Stimulated activated CD4-positive, alpha-beta T cell treated with anti-CD3 and anti-CD28 coated beads, Interleukin-12 subunit alpha, Interleukin-12 subunit beta, amount 100 ng/mL, for 4 hours (primary cell): ENCODE measurements at regions not wholly inside any gene's neighbourhood (a gene's known extent, or its start where the extent isn't known, plus 50 kb on each side); places are given as distances from the start of the nearest gene placed in this dataset.
"Not testable (repeated sequence)": the region's sequence is repeated elsewhere in the genome, so short reads cannot be mapped to it uniquely, and the experiment has no call there.

Experiments used
- DNase-seq: peaks from one replicate; pipeline ENCODE4 v3.0.0-alpha.2; 2020

DNA sequence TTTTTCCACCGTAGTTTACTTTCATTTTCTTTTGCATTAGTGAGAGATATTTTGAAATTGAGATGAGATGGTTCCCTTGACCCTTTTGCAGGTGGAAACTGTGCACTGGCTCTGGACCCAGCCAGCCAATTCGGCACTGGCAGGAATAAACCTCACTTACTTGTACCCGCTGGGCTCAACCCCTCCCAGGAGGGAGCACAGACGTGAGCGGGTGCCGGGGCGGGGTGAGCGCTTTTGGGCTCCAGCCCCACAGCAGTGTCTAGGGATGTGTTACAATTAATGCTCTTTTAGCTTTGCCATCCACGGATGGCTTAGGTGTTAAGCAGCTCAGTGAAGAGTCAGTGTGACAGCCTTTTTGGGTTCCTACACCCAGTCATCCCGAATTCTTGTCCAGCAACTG is 766.1 kb upstream of the CHD1 start:
- DNase-seq = no peak

- DNase-seq = no peak
Measured at GRCh38 chr5:99686538-99686937, 757.7 kb upstream of the CHD1 start.

DNA sequence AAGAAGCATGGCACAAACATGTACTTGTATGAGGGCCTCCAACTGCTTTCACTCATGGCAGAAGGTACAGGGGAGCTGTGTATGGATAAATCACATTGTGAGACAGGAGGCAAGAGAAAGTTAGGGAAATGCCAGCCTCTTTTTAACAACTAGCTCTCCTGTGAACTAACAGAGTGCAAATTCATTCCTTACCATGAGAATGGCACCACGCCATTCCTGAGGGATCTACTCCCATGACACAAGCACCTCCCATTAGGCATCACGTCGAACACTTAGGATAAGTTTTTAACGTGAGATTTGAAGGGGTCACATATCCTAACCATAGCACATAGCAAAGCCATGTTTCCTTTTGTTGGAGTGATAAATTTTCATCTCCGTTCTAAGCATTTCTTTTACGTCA is 747.2 kb upstream of the CHD1 start:
- DNase-seq = no peak

DNA sequence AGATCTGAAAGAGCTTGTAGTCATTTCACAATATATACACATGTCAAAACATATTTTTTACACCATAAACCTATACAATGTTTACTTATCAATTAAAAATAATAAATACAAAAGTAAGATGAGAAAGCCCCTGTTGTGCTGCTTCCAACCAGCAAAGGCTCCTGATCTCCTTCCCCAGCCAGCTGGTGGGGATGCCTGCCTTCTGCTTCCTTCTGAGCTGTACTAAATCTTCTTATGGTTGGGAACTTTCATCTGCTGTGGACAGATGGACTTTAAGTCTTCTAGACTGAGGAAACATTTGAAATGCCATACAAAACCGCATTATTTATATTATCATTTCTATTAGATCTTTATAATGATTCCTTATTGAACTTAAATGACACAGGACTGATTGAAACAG is 745.3 kb upstream of the CHD1 start:
- DNase-seq = no peak

DNA sequence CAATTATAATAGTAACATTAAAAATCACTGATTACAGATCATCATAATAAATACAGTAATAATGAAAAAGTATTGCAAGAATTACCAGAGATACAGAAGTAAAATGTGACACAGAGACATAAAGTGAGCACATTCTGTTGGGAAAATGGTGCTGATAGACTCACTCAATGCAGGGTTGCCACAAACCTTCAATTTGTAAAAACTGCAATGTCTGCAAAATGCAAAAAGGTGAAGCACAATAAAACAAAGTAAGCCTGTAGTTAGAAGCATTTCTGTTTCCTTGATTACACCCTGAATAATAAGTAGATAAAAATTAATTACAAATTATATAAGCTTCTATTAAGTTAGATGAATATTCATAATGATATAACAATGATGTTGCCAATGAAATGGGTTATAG is 736.2 kb upstream of the CHD1 start:
- DNase-seq = no peak

DNA sequence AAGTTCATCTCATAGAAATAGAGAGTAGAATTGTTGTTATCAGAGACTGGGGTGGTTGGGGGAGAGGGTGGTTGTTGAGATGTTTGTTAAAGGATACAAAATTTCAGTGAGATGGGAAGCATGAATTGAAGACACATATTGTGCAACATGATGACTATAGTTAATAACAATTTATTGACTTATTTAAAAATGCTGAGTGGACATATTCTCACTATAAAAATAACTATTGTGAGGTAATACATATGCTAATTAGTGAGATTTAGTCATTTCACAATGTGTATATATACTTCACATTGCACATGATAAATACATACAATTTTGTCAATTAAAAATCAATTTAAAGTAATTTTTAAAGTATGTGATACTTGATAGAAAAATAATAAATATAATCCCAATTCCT is 722.5 kb upstream of the CHD1 start:
- no peak for DNase-seq

GRCh38 chr5:99646011-99646647 is 717.3 kb upstream of the CHD1 start:
- no peak for DNase-seq

DNA sequence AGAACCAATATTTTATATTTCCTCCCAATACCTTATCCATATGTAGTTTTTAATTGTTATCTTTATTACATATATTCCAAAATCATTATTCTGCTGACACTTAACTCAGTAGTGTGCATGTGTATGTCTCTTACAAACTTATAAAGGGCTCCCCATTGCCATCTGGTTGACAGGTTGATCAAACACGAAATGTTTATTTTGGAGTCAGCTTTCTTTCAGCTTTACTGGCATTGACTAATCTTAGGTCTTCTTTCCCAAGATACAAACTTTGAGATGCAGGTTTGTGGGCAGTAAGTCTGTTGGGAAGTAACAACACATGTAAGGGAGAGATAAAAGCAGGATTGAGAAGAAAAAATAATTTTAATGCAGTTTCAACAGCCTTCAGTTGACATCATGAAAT is 716.0 kb upstream of the CHD1 start:
- no peak for DNase-seq

- no peak for DNase-seq
Measured at GRCh38 chr5:99640646-99641045, 711.8 kb upstream of the CHD1 start.

DNA sequence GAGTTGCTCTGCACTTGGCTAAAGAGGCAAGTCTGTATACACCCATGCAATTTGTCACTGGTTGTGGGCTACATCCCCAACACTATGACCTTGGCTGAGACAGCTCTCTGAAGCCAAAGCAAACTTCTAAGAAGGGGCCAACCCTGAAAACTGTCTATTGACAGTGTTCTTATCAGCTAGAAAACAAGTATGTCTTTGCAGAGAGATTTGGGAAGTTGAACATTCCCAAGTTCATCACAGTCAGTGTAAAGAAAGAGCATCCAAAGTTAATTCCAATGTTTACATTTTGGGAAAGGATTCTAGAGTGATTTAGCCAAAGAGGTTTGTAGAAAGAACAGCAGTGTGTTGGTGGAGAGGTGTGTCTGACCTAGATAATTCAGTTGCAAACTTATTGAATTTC is 711.1 kb upstream of the CHD1 start:
- no peak for DNase-seq

GRCh38 chr5:99636663-99637062 is 707.9 kb upstream of the CHD1 start:
- no peak for DNase-seq

- no peak for DNase-seq
Measured at GRCh38 chr5:99621772-99622681, 693.2 kb upstream of the CHD1 start.

- no peak for DNase-seq
Measured at GRCh38 chr5:99617335-99617734, 688.5 kb upstream of the CHD1 start.

- DNase-seq = no peak
Measured at GRCh38 chr5:99614888-99615287, 686.1 kb upstream of the CHD1 start.

DNA sequence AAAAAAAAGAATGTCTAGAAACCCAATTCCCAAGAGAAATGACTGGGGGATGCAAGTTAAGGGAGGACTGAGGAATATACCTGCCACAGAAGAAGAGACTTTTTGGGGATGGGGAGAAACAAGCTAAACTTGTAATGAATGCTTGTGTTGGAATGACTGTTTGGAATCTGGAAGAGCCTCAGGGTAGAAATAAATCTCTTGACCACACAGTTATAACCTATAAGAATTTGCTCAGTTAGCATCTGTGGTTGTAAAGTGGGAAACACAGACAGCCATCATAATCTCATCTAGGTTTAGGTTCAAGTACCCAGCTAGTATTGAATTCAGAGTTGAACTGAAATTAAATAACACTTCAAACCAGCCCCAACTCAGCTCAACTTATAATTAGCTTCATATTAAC is 678.3 kb upstream of the CHD1 start:
- no peak for DNase-seq

DNA sequence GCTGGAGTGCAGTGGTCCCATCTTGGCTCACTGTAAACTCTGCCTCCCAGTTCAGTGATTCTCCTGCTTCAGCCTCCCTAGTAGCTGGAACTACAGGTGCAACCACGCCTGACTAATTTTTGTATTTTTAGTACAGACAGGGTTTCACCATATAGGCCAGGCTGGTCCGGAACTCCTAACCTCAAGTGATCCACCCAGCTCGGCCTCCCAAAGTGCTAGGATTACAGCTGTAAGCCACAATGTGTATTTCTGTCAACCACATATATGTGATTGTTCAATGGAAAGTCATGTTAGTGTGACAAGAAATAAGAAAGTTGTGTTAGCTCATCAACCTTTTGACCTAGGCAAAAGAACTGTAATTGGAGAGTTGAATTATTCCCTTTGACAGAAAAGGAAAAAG is 677.1 kb upstream of the CHD1 start:
- DNase-seq = no peak

DNA sequence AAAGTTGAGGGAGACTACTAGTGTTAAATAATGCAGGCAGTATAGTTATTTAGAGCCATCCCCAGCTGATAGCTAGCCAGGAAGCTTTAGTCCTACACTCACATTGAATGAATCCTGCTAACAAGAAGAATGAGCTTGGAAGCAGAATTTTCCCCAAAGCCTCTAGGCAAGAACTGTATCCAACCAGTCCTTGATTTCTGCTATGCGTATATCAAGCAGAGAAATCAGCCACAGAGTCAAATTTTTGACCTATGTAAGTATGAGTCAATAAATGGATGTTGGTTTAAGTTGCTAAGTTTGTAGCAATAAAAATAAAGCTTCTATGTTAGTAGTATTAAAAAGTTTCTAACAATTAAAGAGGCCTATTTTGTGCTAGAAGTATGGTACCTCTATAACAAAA is 672.1 kb upstream of the CHD1 start:
- no peak for DNase-seq

DNA sequence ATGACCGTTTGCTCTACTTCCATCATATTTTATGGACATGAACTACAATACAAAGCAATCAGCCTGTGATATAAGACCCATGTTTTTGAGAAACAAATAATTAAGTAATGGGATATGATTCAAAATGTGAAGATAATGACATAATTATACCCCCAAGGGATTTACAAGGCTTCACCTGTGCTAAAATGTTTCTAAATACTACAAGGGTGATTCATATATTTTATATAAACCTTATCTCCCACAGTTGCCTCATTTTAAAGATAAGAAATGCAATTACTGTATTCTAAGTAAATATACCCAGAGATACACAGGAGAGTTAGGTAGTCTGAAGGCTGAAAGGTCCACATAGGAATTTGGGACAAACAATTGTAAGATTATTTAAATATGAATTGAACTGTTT is 662.0 kb upstream of the CHD1 start:
- no peak for DNase-seq

- no peak for DNase-seq
Measured at GRCh38 chr5:99589424-99589823, 660.6 kb upstream of the CHD1 start.

DNA sequence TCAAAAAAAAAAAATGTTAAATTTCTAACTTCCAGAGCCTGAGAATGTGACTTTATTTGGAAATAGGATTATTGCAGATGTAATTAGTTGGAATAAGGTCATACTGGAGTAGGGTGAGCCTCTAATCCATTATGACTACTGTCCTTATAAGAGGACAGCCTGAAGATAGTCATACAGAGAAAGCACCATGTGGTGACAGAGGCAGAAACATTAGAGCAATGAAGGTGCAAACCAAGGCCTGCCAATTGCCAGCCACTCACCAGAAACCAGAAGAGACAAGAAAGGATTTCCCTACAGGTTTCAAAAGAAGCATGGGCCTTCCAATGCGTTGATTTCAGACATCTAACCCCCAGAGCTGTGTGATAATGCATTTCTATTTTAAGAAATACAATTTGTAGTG is 659.2 kb upstream of the CHD1 start:
- no peak for DNase-seq

- no peak for DNase-seq
Measured at GRCh38 chr5:99586878-99587277, 658.1 kb upstream of the CHD1 start.

DNA sequence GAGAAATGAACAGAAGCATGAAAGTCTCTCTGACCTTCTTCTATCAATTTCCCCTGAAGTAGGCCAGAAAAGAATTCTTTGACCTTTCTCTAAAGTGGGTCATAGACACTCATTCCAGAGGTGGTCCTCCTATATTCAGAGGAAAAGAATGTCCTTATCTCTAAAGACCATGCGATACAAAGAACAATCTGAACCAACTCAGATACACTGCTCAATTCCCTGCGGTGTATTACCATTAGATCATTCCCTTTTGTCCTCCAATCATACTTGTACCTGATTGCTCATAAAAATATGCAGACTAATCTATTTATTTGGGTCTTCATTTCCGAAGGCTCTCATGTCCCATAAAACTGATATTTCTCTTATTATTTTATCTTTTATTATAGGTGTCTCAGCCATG is 652.4 kb upstream of the CHD1 start:
- not testable (repeated sequence) for DNase-seq

DNA sequence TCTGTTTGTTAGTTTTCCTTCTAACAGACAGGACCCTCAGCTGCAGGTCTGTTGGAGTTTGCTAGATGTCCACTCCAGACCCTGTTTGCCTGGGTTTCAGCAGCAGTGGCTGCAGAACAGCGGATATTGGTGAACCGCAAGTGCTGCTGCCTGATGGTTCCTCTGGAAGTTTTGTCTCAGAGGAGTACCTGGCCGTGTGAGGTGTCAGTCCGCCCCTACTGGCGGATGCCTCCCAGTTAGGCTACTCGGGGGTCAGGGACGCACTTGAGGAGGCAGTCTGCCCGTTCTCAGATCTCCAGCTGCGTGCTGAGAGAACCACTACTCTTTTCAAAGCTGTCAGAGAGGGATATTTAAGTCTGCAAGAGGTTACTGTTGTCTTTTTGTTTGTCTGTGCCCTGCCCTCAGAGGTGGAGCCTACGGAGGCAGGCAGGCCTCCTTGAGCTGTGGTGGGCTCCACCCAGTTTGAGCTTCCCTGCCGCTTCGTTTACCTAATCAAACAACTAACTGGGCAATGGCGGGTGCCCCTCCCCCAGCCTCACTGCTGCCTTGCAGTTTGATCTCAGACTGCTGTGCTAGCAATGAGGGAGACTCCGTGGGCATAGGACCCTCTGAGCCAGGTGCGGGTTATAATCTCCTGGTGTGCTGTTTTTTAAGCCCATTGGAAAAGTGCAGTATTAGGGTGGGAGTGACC is 634.3 kb upstream of the CHD1 start:
- not testable (repeated sequence) for DNase-seq

DNA sequence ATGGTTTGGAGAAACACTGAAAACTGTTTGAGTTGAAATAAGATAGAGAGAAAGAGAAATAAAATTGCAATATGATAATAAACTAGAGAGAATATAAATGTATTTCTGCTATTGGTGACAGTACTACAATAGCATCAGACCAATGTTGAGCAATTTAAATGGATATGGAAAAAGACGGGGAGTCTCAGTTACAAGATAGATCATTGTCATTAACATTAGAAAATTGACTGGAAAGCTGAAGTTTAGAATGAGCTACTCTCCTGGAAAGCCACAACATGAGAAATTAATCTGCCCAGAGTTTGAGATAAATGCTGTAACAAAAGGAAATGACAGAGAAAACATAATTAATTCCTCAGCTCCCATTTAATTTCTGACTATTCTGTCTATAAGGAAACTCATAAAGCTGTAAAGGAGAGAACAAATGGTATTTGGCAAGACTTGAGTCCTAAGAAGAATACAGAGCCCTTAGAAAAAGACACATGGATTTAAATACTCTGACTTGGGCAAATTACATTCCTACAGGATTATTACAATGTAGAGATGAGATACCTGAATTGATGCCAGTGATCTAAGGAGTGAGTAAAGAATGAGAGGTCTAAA is 624.5 kb upstream of the CHD1 start:
- DNase-seq = no peak
